CD4-positive, alpha-beta T cell treated with Interleukin-1 beta for 1 hour (primary cell): ENCODE measurements at regions not wholly inside any gene's neighbourhood (a gene's known extent, or its start where the extent isn't known, plus 50 kb on each side); places are given as distances from the start of the nearest gene placed in this dataset.
"Not testable (repeated sequence)": the region's sequence is repeated elsewhere in the genome, so short reads cannot be mapped to it uniquely, and the experiment has no call there.

Source experiments
- DNase-seq, 2 donors: peaks; one replicate each; pipeline ENCODE4 v3.0.0-alpha.2; 2020 to 2022

- no peak for DNase-seq
Measured at GRCh38 chr15:26259581-26259980, 396.5 kb upstream of the ATP10A start.

DNA sequence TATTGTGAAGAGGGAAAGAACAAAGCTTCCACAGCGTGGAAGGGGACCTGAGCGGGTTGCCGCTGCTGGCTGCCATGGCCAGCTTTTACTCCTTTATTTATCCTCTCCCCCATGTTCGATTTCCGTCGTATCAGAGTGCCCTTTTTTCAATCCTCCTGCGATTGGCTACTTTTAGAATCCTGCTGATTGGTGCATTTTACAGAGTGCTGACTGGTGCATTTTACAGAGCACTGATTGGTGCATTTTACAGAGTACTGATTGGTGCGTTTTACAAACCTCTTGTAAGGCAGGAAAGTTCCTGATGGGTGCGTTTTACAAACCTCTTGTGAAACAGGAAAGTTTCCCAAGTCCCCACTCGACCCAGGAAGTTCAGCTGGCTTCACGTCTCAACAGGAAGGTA is 381.7 kb upstream of the ATP10A start:
- not testable (repeated sequence) for DNase-seq

GRCh38 chr15:26243382-26243781 is 380.3 kb upstream of the ATP10A start:
- no peak for DNase-seq

DNA sequence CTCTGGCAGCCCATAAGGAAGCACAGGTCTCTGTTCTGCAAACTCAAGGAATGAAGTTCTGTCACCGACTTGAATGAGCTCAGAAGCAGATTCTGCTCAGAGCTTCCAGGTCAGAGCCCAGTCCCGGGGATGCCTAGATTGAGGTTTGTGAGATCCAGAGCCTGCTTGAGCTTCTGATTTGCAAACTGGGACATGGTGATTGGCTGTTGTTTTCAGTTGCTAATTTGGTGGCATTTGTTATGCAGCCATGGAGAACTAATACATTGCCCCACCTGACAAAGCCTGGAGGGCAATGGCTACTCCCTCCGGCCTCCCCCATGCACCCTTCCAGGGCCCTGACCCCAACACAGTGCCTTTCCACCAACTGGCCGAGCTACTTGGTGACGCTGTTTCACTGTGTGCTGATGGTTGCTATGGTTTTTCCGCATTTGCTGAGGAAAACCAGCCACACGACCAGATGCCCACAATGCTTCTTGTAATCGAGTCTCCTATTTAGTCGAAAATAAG is 379.5 kb upstream of the ATP10A start:
- DNase-seq = no peak

DNA sequence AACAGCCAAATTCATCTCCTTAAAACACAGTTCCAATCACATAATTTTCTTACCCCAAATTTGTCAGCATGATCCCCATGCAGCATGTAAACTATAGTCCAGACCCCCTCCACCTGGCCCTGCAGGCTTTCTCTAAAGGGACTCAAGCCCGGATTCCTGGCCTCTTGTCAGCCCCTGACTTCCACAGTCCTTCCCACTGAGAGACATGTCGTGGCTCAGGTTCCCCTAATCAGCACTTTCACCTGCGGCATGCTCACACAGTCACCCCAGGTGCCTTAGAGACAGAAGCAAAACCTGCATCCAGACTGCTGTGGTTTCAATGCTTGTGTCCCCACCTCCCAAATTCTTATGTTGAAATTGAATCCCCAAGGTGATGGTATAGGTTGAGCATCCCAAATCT is 372.7 kb upstream of the ATP10A start:
- DNase-seq = no peak

DNA sequence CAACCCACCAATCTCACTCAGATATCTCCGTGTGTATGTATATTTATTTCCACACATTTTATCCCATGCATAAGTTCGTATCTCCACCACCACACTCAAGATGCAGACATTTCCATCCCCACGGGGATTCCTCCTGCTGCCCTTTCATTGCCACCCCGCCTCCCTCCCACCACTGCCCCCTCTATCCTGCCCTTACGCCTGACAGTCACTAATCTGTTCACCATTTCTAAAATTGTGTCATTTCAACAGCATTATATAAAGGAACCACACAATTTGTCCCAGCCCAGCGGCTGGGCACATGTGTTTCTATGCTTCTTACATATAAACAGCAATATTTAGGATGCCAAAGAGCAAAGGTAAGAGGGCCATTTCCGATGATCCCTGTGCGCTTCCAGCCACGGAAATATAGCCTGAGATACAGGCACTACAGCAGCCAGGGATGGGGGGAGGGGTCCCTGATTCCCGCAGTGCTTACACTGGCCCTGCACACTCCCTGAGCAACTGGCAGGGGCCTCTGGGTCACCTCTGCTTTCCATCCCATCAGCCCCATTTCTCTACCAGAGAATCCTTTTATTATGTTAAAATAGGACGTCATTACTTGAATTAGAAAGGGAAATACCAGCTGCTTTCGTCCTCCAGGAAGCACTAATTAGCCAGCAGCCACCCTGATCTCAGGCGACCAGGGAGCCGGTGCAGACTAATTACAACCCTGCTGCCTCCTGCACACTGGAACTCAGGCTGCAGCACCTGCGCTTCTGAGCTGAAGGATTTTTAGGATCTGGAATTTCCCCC is 372.0 kb upstream of the ATP10A start:
- no peak for DNase-seq

DNA sequence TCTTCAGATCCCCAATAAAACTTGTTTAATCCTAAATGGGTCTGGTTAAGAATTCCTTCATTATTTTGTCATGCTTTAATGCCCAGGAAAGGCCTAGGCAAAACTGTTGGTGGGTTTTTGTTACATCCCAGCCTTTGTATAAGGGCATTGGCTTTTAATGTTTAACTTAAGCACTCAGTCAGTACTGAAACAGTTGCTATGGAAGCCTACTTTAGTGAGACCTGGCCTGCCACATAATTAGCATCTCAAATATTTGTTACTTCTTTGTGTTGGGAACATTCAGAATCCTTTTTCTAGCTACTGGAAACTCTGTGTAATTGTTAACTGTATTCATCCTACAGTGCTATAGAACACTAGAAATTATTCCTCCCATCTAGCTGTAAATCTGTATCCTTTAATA is 369.6 kb upstream of the ATP10A start:
- DNase-seq = no peak

- DNase-seq = no peak
Measured at GRCh38 chr15:26231096-26231495, 368.0 kb upstream of the ATP10A start.

DNA sequence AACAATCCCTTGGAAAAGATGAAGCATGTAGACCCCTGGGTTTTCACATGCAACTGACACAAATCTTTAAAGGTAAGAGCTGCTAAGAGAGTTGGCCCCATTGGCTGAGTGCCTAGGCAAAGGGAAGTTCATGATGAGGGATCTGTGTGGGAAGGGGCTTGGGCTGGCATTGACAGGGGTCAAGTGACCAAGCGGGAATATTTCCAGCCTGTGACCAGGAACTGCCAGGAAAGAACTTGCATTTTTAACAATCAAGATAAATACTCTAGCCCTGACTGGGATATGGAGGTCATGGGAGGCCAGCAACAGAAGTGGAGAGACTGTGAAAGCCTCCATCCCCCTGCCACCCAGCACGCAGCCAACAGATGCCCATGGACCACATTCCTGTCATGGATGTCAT is 361.1 kb upstream of the ATP10A start:
- DNase-seq = no peak

GRCh38 chr15:26223720-26224119 is 360.6 kb upstream of the ATP10A start:
- DNase-seq = no peak

DNA sequence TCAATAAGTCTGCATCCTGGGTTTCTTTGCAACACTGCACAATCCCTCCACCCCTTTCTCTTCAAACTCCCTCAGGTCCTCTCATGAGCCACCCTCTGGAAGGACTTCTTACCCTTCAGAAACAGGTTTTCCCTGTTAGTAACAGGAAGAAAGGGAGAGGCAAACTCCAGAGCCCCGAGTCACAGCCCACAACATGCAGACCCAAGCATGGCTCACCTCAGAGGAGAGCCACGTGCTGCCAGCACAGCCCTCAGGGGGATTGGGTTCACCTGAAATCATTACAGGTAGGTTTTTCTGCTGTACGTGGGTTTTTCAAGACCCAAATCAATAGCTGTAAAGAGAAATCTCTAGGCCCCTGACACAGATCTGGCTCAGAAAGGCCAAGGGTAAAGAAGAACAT is 359.7 kb upstream of the ATP10A start:
- DNase-seq = no peak

DNA sequence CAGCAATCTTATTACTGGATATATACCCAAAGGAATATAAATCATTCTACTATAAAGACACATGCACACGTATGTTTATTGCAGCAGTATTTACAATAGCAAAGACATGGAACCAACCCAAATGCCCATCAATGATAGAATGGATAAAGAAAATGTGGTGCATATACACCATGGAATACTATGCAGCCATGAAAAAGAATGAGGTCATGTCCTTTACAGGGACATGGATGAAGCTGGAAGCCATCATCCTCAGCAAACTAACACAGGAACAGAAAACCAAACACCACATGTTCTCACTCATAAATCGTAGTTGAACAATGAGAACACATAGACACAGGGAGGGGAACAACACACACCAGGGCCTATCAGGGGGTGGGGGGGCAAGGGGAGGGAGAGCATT is 353.9 kb upstream of the ATP10A start:
- not testable (repeated sequence) for DNase-seq

DNA sequence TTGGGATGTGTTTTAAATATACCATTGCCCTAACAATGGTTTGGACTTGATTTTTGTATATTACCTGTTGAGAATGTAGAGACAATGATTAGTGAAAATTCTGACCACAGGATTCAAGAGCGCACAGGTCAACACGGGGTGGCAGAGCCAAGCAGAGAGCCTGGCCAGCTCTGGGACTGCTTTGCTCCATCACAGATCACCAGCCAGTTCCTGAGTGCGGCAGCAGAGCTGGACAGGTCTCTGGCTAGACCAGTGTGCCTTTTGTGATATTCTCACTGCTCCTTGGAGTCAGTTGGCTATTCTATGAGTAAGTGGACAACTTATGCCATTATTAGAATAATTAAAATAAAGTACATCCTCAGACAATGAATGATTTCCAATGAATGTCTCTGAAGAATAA is 351.2 kb upstream of the ATP10A start:
- DNase-seq = no peak

GRCh38 chr15:26213427-26213826 is 350.3 kb upstream of the ATP10A start:
- no peak for DNase-seq

- DNase-seq = no peak
Measured at GRCh38 chr15:26212109-26212508, 349.0 kb upstream of the ATP10A start.

DNA sequence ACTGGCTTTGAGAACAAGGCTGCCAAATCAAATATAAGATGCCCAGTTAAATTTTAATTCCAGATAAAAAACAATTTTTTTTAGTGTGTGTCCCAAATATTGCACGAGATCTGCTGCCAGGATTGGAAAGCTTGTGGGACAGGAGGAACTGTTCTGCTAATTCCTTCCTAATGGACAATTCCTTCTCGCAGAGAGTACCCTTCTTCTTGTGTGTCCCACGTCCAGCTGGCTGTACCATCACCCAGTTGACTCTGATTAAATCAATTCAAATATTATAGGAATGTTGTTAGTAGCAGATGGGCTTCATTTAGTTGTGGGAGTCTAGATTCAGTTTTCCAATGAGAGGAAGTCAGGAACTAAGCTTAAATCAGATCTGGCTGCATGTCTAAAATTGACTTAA is 347.9 kb upstream of the ATP10A start:
- no peak for DNase-seq

DNA sequence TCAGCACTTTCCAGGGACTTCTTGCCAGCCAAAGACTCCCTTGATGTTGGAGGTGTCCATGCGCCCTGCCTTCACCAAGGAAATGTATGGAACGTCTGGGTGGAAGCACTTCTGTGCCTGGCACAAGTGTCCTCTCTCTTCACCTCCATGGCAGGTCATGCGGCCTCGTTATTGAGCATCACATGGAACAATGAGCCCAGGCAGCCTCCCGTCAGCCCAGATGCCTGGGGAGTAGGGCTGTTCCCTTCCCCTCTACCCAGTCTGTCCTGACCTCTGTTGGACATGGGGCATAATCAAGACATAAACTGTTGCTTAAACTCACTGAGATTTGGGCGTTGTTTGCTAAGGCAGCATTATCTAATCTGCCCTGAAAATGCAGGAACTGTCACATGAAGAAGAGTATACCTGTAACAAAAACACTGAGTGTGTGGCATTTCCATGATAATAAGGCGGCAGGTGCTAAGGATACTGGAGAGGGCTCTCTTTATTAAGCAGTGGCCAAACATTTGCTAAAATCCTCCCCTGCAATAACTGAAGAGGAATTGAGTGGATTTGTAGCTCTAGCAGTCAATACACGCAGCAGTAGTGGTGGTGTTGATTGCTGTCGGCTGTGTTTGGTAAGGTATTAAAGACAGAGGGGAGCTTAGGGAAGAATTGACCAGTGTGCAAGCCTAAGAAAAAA is 338.2 kb upstream of the ATP10A start:
- no peak for DNase-seq

DNA sequence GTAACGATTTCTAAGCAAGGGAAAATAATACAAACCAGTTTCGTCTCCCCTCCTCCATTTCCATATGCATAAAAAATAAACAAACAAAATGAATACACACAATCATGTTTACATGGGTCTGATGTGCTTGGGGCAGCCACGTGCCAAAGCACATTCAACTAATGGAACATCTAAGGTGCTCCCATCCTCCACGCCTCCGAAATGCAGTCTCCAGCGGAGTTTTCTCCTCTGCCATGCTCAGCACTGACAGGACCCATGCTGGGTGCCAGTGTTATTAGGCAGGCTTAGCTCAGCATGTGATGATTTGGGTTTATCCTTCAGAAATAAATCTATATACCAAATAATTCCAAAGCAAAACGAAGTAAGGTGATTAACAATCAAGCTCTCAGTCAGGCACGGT is 337.3 kb upstream of the ATP10A start:
- DNase-seq = no peak

GRCh38 chr15:26197719-26198118 is 334.6 kb upstream of the ATP10A start:
- no peak for DNase-seq

DNA sequence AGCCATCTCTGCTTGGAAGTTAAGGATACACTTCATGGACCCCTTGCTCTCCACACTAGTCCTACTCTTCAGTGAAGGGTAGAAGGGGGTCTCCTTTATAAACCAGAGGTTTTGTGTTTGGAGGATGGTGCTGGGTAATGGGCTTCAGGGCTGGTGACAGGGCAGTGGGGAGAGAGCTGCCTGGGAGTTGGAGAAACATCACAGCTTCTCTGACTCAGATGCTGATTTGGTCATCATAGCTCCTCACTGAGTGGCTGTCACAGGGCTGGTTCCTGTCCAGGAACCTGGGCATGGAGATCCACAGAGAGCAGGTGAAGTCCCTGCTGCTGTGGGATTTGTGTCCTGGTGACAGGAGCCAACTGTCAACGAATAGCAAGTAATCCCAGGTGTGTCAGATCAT is 333.9 kb upstream of the ATP10A start:
- DNase-seq = no peak

DNA sequence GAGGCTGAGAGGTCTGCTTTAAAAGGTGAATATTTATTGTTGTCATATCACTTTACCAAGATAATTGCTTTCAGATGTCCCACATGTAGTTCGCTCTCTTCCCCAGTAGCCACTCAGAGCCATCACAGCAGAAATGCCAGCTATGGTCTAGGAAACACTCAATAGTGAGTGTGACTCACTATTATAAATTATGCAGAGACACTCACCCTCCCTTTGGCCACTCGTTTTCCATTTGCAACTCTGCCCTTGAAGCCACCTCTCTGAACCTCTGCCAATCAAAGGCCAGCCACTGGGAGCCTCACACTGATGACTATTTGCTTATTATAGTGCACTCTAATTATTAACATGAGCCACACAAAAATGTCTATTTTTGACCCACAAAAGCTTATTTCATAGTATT is 328.1 kb upstream of the ATP10A start:
- no peak for DNase-seq

DNA sequence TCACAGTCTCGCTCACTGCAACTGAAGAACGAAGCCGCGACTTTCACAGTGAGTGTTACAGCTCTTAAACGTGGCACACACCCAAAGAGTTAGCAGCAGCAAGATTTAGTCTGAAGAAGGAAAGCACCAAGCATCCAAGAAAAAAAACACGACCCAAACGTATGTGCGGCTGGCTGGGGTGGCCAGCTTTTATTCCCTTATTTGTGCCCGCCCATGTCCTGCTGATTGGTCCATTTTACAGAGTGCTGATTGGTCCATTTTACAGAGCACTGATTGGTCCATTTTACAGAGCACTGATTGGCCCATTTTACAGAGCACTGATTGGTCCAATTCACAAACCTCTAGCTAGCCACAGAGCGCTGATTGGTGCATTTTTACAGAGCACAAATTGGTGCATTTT is 323.0 kb upstream of the ATP10A start:
- DNase-seq = not testable (repeated sequence)

- no peak for DNase-seq
Measured at GRCh38 chr15:26182441-26182840, 319.3 kb upstream of the ATP10A start.

GRCh38 chr15:26179906-26180305 is 316.8 kb upstream of the ATP10A start:
- no peak for DNase-seq
